B cell (primary cell): ENCODE measurements at regions not wholly inside any gene's neighbourhood (a gene's known extent, or its start where the extent isn't known, plus 50 kb on each side); places are given as distances from the start of the nearest gene placed in this dataset.

ENCODE experiments used
- ATAC-seq: fragments of 200-7000 bp; cut with Tn5 transposase; one replicate; pipeline ENCODE4 v1.10.0; 2021; ENCODE audit warnings: low read depth, mild to moderate bottlenecking, moderate number of reproducible peaks, moderate library complexity
- CTCF ChIA-PET: fragments of 350-600 bp; sonication (Branson Sonifier 250); formaldehyde crosslinking; loops from one replicate; lab custom pipeline; 2021; ENCODE audit warnings: antibody characterized with exemption, inconsistent platforms; lab: Charles Lee
- POLR2A ChIA-PET: fragments of 350-600 bp; sonication (Branson Sonifier 250); formaldehyde crosslinking; loops from one replicate; lab custom pipeline; 2021; ENCODE audit warnings: antibody characterized with exemption; lab: Charles Lee
- DNase-seq: peaks from one replicate; pipeline ENCODE4 v3.0.0; 2013
- H2AFZ ChIP-seq: 2 replicates; pipeline ENCODE4 v1.6.1; 2012; ENCODE audit warnings: mild to moderate bottlenecking, low read depth, low read length; ENCODE audit not compliant: insufficient read depth, poor library complexity, severe bottlenecking
- H3K27ac ChIP-seq, 2 donors: 1 replicate in 1 of 2; 2 replicates in 1 of 2; pipeline ENCODE4 v1.5.1; 2012 to 2013; ENCODE audit warnings: low read length in 2 of 2, mild to moderate bottlenecking in 2 of 2, moderate library complexity in 1 of 2
- H3K27me3 ChIP-seq, 4 experiments: fragments of 200-600 bp in 1 of 4; sonication (generic) in 1 of 4; replicated peaks in 1 of 4; 1 replicate in 2 of 4; 2 replicates in 2 of 4; pipeline versions ENCODE4 v1.6.1 to v1.7.0; 2013 to 2016; ENCODE audit warnings: low read length in 3 of 4, mild to moderate bottlenecking in 2 of 4, mixed read lengths in 1 of 4, moderate library complexity in 1 of 4; ENCODE audit not compliant: insufficient read depth in 4 of 4, control insufficient read depth in 3 of 4; ENCODE audit errors: control extremely low read depth in 1 of 4
- H3K36me3 ChIP-seq, 2 experiments: replicated peaks in 1 of 2; 1 replicate in 1 of 2; 2 replicates in 1 of 2; pipeline versions ENCODE4 v1.6.1 to v1.7.1; 2013; ENCODE audit warnings: low read length in 1 of 2; ENCODE audit not compliant: insufficient read depth in 2 of 2, control insufficient read depth in 1 of 2; ENCODE audit errors: control extremely low read depth in 1 of 2, extremely low read depth in 1 of 2
- H3K4me1 ChIP-seq, 2 donors: fragments of 200-600 bp in 1 of 2; sonication (generic) in 1 of 2; 1 replicate in 1 of 2; 2 replicates in 1 of 2; pipeline versions ENCODE4 v1.5.1 to v1.6.1; 2013 to 2017; ENCODE audit warnings: low read length in 2 of 2; ENCODE audit not compliant: control insufficient read depth in 2 of 2, insufficient read depth in 2 of 2
- H3K4me2 ChIP-seq: replicated peaks from 2 replicates; pipeline ENCODE3; 2012; ENCODE audit warnings: mild to moderate bottlenecking, low read depth, low read length; ENCODE audit not compliant: poor library complexity, severe bottlenecking
- H3K4me3 ChIP-seq, 5 experiments: fragments of 200-600 bp in 1 of 5; sonication (generic) in 1 of 5; 1 replicate in 3 of 5; 2 replicates in 2 of 5; pipeline versions ENCODE4 v1.5.1 to v1.7.0; 2011 to 2016; ENCODE audit warnings: low read length in 4 of 5, mild to moderate bottlenecking in 4 of 5, low read depth in 2 of 5, control low read depth in 1 of 5, moderate library complexity in 1 of 5; ENCODE audit not compliant: insufficient read depth in 1 of 5; ENCODE audit errors: control extremely low read depth in 1 of 5, extremely low read depth in 1 of 5
- H3K79me2 ChIP-seq: fragments of 200-600 bp; sonication (generic); one replicate; pipeline ENCODE4 v1.6.0; 2016; ENCODE audit warnings: low read length; ENCODE audit not compliant: control insufficient read depth, insufficient read depth
- H3K9ac ChIP-seq: fragments of 200-600 bp; sonication (generic); 2 replicates; pipeline ENCODE4 v1.6.1; 2017; ENCODE audit warnings: mild to moderate bottlenecking, low read length, moderate library complexity
- H3K9me3 ChIP-seq, 3 donors: one replicate each; pipeline versions ENCODE4 v1.6.1 to v1.7.1; 2013; ENCODE audit warnings: low read length in 2 of 3; ENCODE audit not compliant: control insufficient read depth in 2 of 3, insufficient read depth in 1 of 3; ENCODE audit errors: control extremely low read depth in 1 of 3
- H4K20me1 ChIP-seq: 2 replicates; pipeline ENCODE4 v1.6.0; 2012; ENCODE audit warnings: mild to moderate bottlenecking, low read length; ENCODE audit not compliant: insufficient read depth, control insufficient read depth, poor library complexity, severe bottlenecking
- H3K27ac Mint-ChIP-seq: one replicate; pipeline ENCODE4 v1.8.0; 2021; ENCODE audit warnings: mixed read lengths
- H3K27me3 Mint-ChIP-seq: one replicate; pipeline ENCODE4 v1.8.0; 2021; ENCODE audit warnings: mixed read lengths
- H3K4me1 Mint-ChIP-seq: one replicate; pipeline ENCODE4 v1.8.0; 2021; ENCODE audit warnings: mixed read lengths
- H3K4me3 Mint-ChIP-seq: one replicate; pipeline ENCODE4 v1.8.0; 2021; ENCODE audit warnings: mixed read lengths
- H3K9me3 Mint-ChIP-seq: one replicate; pipeline ENCODE4 v1.8.0; 2022; ENCODE audit warnings: mixed read lengths; ENCODE audit not compliant: insufficient read depth
- EZH2 ChIP-seq: IDR thresholded peaks from 2 replicates; pipeline ENCODE4 v1.6.1; 2012; ENCODE audit warnings: borderline replicate concordance, low read depth, mild to moderate bottlenecking, moderate library complexity, low read length; ENCODE audit not compliant: insufficient read depth, poor library complexity, severe bottlenecking
- WGBS: methylation state at CpG from one replicate; pipeline ENCODE4 v1.1.5; 2013; ENCODE audit warnings: missing lambda C conversion rate; ENCODE audit not compliant: insufficient coverage; 5-methylcytosine and 5-hydroxymethylcytosine counted together
- intact Hi-C: fragments of 100-400 bp; cut with micrococcal nuclease; formaldehyde crosslinking; loops from one replicate; pipeline ENCODE4 v1.10.0; 2022
- TF ChIP-seq, protein P1 (sequence below): fragments of 200-600 bp; IDR thresholded peaks from one replicate; pipeline ENCODE4 v1.8.0; 2022; ENCODE audit warnings: antibody characterized with exemption, mild to moderate bottlenecking

DNA sequence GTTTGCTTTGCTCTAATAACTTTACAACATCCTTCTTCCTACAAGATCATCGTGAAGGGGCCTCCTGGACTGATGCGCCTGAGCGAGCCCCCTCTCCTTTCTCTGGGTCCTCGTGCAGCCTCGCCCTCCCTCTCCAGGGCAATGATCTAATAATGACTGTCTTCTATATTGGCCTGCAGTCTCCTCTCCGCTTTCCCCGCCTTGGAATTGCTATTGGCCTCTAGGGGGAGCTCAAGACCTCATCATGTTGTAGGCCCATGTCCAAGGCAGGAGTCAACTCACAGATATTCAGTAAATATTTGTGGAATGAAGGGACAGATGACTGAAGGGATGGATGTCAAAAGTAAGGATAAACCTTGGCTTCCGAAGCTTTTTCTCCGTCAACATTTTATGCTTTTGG, 1180.3 kb downstream of the TYW1 start:
- ChIA-PET POLR2A (no interaction called here), CTCF (interaction anchor here (1.0 to 1.3 kb wide), 2 partner anchors 1647 to 1755 kb away, joined by 4 read pairs; no protein-coding TSS in a partner anchor)
- Mint-ChIP-seq H3K27me3 (no peaks in the 10 kb centered on the region), H3K4me1 (no peaks in the 10 kb centered on the region), H3K27ac (no peak overlapping the region), H3K9me3 (no peaks in the 10 kb centered on the region), H3K4me3 (no peak overlapping the region)
- Histone ChIP-seq H3K27me3 (no peaks in the 10 kb centered on the region), H3K4me3 (no peak overlapping the region), H3K79me2 (no peaks in the 10 kb centered on the region), H3K4me2 (no peak overlapping the region), H4K20me1 (no peaks in the 10 kb centered on the region), H3K4me1 (no peaks in the 10 kb centered on the region), H3K9me3 (peaks cover 0 to 3% (median 0%) of the 10 kb centered on the region in 3 donors), H2AFZ (no peak overlapping the region), H3K27ac (no peak overlapping the region), H3K9ac (no peak overlapping the region), H3K36me3 (no peaks in the 10 kb centered on the region)
- intact Hi-C loops: loop anchor here (5.0 kb wide), 1 partner anchor 1755 kb away; no protein-coding TSS in a partner anchor
- 45% methylated on average over 7 of the region's 9 CpGs for WGBS
- peak; percentile 48 for DNase-seq
- TF ChIP-seq, protein P1, sequence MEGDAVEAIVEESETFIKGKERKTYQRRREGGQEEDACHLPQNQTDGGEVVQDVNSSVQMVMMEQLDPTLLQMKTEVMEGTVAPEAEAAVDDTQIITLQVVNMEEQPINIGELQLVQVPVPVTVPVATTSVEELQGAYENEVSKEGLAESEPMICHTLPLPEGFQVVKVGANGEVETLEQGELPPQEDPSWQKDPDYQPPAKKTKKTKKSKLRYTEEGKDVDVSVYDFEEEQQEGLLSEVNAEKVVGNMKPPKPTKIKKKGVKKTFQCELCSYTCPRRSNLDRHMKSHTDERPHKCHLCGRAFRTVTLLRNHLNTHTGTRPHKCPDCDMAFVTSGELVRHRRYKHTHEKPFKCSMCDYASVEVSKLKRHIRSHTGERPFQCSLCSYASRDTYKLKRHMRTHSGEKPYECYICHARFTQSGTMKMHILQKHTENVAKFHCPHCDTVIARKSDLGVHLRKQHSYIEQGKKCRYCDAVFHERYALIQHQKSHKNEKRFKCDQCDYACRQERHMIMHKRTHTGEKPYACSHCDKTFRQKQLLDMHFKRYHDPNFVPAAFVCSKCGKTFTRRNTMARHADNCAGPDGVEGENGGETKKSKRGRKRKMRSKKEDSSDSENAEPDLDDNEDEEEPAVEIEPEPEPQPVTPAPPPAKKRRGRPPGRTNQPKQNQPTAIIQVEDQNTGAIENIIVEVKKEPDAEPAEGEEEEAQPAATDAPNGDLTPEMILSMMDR: peak; percentile 51
- TF ChIP-seq EZH2: no peak
- no peak for ATAC-seq

DNA sequence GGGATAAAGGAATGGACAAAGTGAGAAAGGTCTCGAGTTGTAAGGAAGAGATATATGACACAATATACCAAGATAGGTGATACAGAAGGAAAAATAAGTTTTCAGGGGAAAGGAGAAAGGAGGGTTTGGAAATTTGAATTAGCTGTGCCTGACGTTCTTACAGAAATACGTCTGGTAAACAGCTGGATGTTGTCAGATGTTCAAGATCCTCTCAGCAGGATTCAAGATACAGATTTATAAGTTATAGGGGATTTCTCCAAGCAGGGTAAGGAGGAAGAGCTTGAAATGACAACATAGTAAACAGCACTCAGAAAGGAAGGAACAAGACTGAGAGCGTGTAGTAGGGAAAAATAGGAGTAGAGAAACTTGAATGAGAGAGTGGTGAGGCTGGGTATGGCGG, 1184.1 kb downstream of the TYW1 start:
- Histone ChIP-seq H3K27ac (no peak overlapping the region), H3K36me3 (no peaks in the 10 kb centered on the region), H3K4me1 (no peaks in the 10 kb centered on the region), H3K27me3 (no peaks in the 10 kb centered on the region), H3K4me3 (no peak overlapping the region), H4K20me1 (no peaks in the 10 kb centered on the region), H3K4me2 (no peak overlapping the region), H3K9ac (no peak overlapping the region), H3K9me3 (peaks cover 0 to 11% (median 0%) of the 10 kb centered on the region in 3 donors), H3K79me2 (no peaks in the 10 kb centered on the region), H2AFZ (no peak overlapping the region)
- ChIA-PET POLR2A (no interaction called here), CTCF (no interaction called here)
- Mint-ChIP-seq H3K9me3 (no peaks in the 10 kb centered on the region), H3K27ac (no peak overlapping the region), H3K4me1 (no peaks in the 10 kb centered on the region), H3K4me3 (no peak overlapping the region), H3K27me3 (no peaks in the 10 kb centered on the region)
- intact Hi-C loops: no loop called here
- no peak for DNase-seq
- WGBS: 100% methylated on average over 1 of the region's 5 CpGs
- no peak for ATAC-seq
- no peak for TF ChIP-seq EZH2
- TF ChIP-seq, protein P1: no peak
